CD14-positive monocyte (primary cell): ENCODE measurements at regions not wholly inside any gene's neighbourhood (a gene's known extent, or its start where the extent isn't known, plus 50 kb on each side); places are given as distances from the start of the nearest gene placed in this dataset.

Experiments used
- DNase-seq, 3 donors: peaks; one replicate each; pipeline ENCODE4 v3.0.0-alpha.2; 2011 to 2022
- H2AFZ ChIP-seq: 2 replicates; pipeline ENCODE4 v1.6.0; 2012; ENCODE audit warnings: mild to moderate bottlenecking, low read depth, low read length, inconsistent platforms; ENCODE audit not compliant: insufficient read depth, poor library complexity, severe bottlenecking
- H3K27ac ChIP-seq, 2 donors: 1 replicate in 1 of 2; 2 replicates in 1 of 2; pipeline ENCODE4 v1.5.1; 2012 to 2013; ENCODE audit warnings: low read length in 2 of 2, control low read depth in 1 of 2, inconsistent platforms in 1 of 2, low read depth in 1 of 2, mild to moderate bottlenecking in 1 of 2
- H3K27me3 ChIP-seq, 2 donors: one replicate each; pipeline versions ENCODE4 v1.6.0 to v1.6.1; 2011 to 2013; ENCODE audit warnings: low read length in 2 of 2; ENCODE audit not compliant: control insufficient read depth in 2 of 2, insufficient read depth in 2 of 2
- H3K36me3 ChIP-seq, 2 donors: replicated peaks in 1 of 2; 1 replicate in 1 of 2; 2 replicates in 1 of 2; pipeline versions ENCODE4 v1.5.1 to v1.6.1; 2012 to 2013; ENCODE audit warnings: low read length in 2 of 2, control low read depth in 1 of 2, inconsistent platforms in 1 of 2, mild to moderate bottlenecking in 1 of 2; ENCODE audit not compliant: insufficient read depth in 2 of 2, control insufficient read depth in 1 of 2
- H3K4me1 ChIP-seq, 2 donors: 1 replicate in 1 of 2; 2 replicates in 1 of 2; pipeline versions ENCODE4 v1.5.1 to v1.6.1; 2012 to 2013; ENCODE audit warnings: low read length in 2 of 2, control low read depth in 1 of 2, inconsistent platforms in 1 of 2, mild to moderate bottlenecking in 1 of 2, moderate library complexity in 1 of 2; ENCODE audit not compliant: insufficient read depth in 2 of 2, control insufficient read depth in 1 of 2
- H3K4me2 ChIP-seq: replicated peaks from 2 replicates; pipeline ENCODE3; 2012; ENCODE audit warnings: low read length, moderate library complexity, mild to moderate bottlenecking; ENCODE audit not compliant: poor library complexity, severe bottlenecking; ENCODE audit errors: extremely low read depth
- H3K4me3 ChIP-seq, 3 experiments: fragments of 200-600 bp in 1 of 3; sonication (generic) in 1 of 3; replicated peaks in 1 of 3; 1 replicate in 2 of 3; 2 replicates in 1 of 3; pipeline ENCODE4 v1.5.1; 2011 to 2013; ENCODE audit warnings: low read length in 3 of 3, mild to moderate bottlenecking in 3 of 3, control low read depth in 2 of 3, low read depth in 2 of 3, inconsistent platforms in 1 of 3, moderate library complexity in 1 of 3
- H3K79me2 ChIP-seq: 2 replicates; pipeline ENCODE4 v1.6.0; 2012; ENCODE audit warnings: mild to moderate bottlenecking, control low read depth, inconsistent platforms, low read length, moderate library complexity; ENCODE audit not compliant: insufficient read depth
- H3K9ac ChIP-seq: 2 replicates; pipeline ENCODE4 v1.6.0; 2017; ENCODE audit warnings: low read length, mild to moderate bottlenecking; ENCODE audit not compliant: insufficient read depth, poor library complexity, severe bottlenecking
- H3K9me3 ChIP-seq, 2 donors: replicated peaks in 1 of 2; 1 replicate in 1 of 2; 2 replicates in 1 of 2; pipeline versions ENCODE4 v1.5.1 to v1.6.1; 2012 to 2013; ENCODE audit warnings: low read length in 2 of 2, control low read depth in 1 of 2; ENCODE audit not compliant: control insufficient read depth in 1 of 2, insufficient read depth in 1 of 2
- H4K20me1 ChIP-seq: 2 replicates; pipeline ENCODE4 v1.6.0; 2012; ENCODE audit warnings: mild to moderate bottlenecking, low read length, control low read depth, moderate library complexity; ENCODE audit not compliant: insufficient read depth
- H3K27ac Mint-ChIP-seq, 7 donors: one replicate each; pipeline ENCODE4 v1.8.0; 2020; ENCODE audit warnings: mild to moderate bottlenecking in 7 of 7, mixed read lengths in 7 of 7, moderate library complexity in 6 of 7, inconsistent platforms in 2 of 7
- H3K27me3 Mint-ChIP-seq, 3 donors: one replicate each; pipeline ENCODE4 v1.8.0; 2021 to 2022; ENCODE audit warnings: low read depth in 3 of 3, mild to moderate bottlenecking in 3 of 3, mixed read lengths in 3 of 3, moderate library complexity in 3 of 3, inconsistent platforms in 1 of 3
- H3K36me3 Mint-ChIP-seq, 2 donors: one replicate each; pipeline ENCODE4 v1.8.0; 2020; ENCODE audit warnings: mixed read lengths in 2 of 2, inconsistent platforms in 1 of 2, mild to moderate bottlenecking in 1 of 2
- H3K4me1 Mint-ChIP-seq: one replicate; pipeline ENCODE4 v1.8.0; 2020; ENCODE audit warnings: mild to moderate bottlenecking, mixed read lengths
- H3K4me3 Mint-ChIP-seq, 2 donors: one replicate each; pipeline ENCODE4 v1.8.0; 2020; ENCODE audit warnings: mild to moderate bottlenecking in 2 of 2, mixed read lengths in 2 of 2, moderate library complexity in 1 of 2
- H3K9me3 Mint-ChIP-seq, 7 donors: one replicate each; pipeline ENCODE4 v1.8.0; 2020 to 2022; ENCODE audit warnings: mixed read lengths in 7 of 7, mild to moderate bottlenecking in 6 of 7, moderate library complexity in 6 of 7, inconsistent platforms in 2 of 7
- CTCF ChIP-seq: fragments of 200-600 bp; IDR thresholded peaks from one replicate; pipeline ENCODE4 v1.8.0; 2022; ENCODE audit warnings: antibody characterized with exemption, mild to moderate bottlenecking
- WGBS: methylation state at CpG from one replicate; pipeline ENCODE4 v1.1.5; 2013; ENCODE audit warnings: missing lambda C conversion rate; ENCODE audit not compliant: insufficient coverage; 5-methylcytosine and 5-hydroxymethylcytosine counted together
- intact Hi-C, 2 donors: fragments of 100-400 bp; cut with micrococcal nuclease; formaldehyde crosslinking; loops; one replicate each; pipeline versions ENCODE4 v1.15.0 to v1.15.1; 2023

- Mint-ChIP-seq H3K27me3 (peaks cover 0 to 2% (median 0%) of the 10 kb centered on the region in 3 donors), H3K9me3 (peaks cover 0 to 3% (median 0%) of the 10 kb centered on the region in 7 donors), H3K36me3 (no peaks in the 10 kb centered on the region), H3K4me3 (no peak overlapping the region), H3K27ac (no peak overlapping the region), H3K4me1 (no peaks in the 10 kb centered on the region)
- H3K4me1 ChIP-seq, result no peaks in the 10 kb centered on the region
- no peaks in the 10 kb centered on the region for H3K27me3 ChIP-seq
- no peak for DNase-seq
- no peaks in the 10 kb centered on the region for H3K36me3 ChIP-seq
- H3K9me3 ChIP-seq, result no peaks in the 10 kb centered on the region
- no peak for TF ChIP-seq CTCF
- no peak overlapping the region for H3K27ac ChIP-seq
- no peak overlapping the region for H3K4me2 ChIP-seq
- no peak overlapping the region for H2AFZ ChIP-seq
- WGBS, result no CpG with 5 or more reads among the region's 3 CpGs
- H4K20me1 ChIP-seq, result no peaks in the 10 kb centered on the region
- H3K79me2 ChIP-seq, result no peaks in the 10 kb centered on the region
- no peak overlapping the region for H3K4me3 ChIP-seq
- intact Hi-C loops, result no loop called here
- H3K9ac ChIP-seq, result no peak overlapping the region
Measured at GRCh38 chr4:147040874-147041273, 95.2 kb upstream of the TTC29 start.

GRCh38 chr4:147041376-147041775 is 95.7 kb upstream of the TTC29 start:
- no peak overlapping the region for H2AFZ ChIP-seq
- H3K9ac ChIP-seq, result no peak overlapping the region
- H3K4me2 ChIP-seq, result no peak overlapping the region
- no peaks in the 10 kb centered on the region for H3K79me2 ChIP-seq
- H4K20me1 ChIP-seq, result no peaks in the 10 kb centered on the region
- no peak for DNase-seq
- H3K9me3 Mint-ChIP-seq, result peaks cover 0 to 3% (median 0%) of the 10 kb centered on the region in 7 donors
- H3K27ac ChIP-seq, result no peak overlapping the region
- H3K27me3 ChIP-seq, result no peaks in the 10 kb centered on the region
- H3K9me3 ChIP-seq, result no peaks in the 10 kb centered on the region
- no peaks in the 10 kb centered on the region for H3K36me3 Mint-ChIP-seq
- no peak overlapping the region for H3K4me3 ChIP-seq
- intact Hi-C loops, result no loop called here
- H3K4me1 Mint-ChIP-seq, result no peaks in the 10 kb centered on the region
- no peaks in the 10 kb centered on the region for H3K27me3 Mint-ChIP-seq
- H3K27ac Mint-ChIP-seq, result no peak overlapping the region
- no peak for TF ChIP-seq CTCF
- no peak overlapping the region for H3K4me3 Mint-ChIP-seq
- no peaks in the 10 kb centered on the region for H3K36me3 ChIP-seq
- no peaks in the 10 kb centered on the region for H3K4me1 ChIP-seq
- WGBS, result no CpG with 5 or more reads among the region's 4 CpGs
